ENCODE measurements at regions not wholly inside any gene's neighbourhood (a gene's known extent, or its start where the extent isn't known, plus 50 kb on each side); places are given as distances from the start of the nearest gene placed in this dataset.

DNA sequence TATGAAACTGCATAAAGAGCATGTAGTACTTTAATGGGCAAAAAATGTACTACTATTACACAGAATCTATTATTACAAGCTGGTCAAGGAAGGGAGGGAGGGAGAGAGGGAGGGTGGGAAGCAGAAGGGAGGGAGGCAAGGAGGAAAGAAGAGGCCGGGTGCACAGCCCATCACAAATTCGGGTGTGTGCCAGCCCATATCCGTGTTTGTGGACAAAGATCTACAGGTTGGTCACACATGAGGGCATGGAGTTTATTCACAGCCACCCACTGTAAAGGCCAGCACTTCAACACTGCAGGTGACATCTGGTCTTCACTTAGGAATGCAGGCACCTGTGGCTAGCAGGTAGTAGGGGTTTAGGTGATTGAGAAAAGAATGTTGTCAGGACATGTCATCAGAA lies 352.5 kb upstream of the NBEA start:
- Histone ChIP-seq H3K9ac (ENCODE audit: low read depth in 1 of 2, low read length in 2 of 2) (no peak overlapping the region), H3K4me3 (ENCODE audit: low read length in 2 of 2) (no peak overlapping the region), H3K4me1 (ENCODE audit: control insufficient read depth in 2 of 2, insufficient read depth in 2 of 2, low read length in 2 of 2) (no peaks in the 10 kb centered on the region), H3K36me3 (ENCODE audit: control insufficient read depth in 2 of 2, insufficient read depth in 2 of 2, low read length in 2 of 2) (no peaks in the 10 kb centered on the region), H3K9me3 (ENCODE audit: control insufficient read depth in 2 of 2, low read length in 2 of 2) (no peaks in the 10 kb centered on the region), H3K27ac (ENCODE audit: low read depth in 2 of 2, low read length in 2 of 2) (no peak overlapping the region), H3K27me3 (ENCODE audit: control insufficient read depth in 2 of 2, insufficient read depth in 2 of 2, low read length in 2 of 2) (no peaks in the 10 kb centered on the region)

GRCh38 chr13:34591129-34591528 lies 350.9 kb upstream of the NBEA start:
- Histone ChIP-seq H3K9ac (ENCODE audit: low read depth in 1 of 2, low read length in 2 of 2) (no peak overlapping the region), H3K36me3 (ENCODE audit: control insufficient read depth in 2 of 2, insufficient read depth in 2 of 2, low read length in 2 of 2) (no peaks in the 10 kb centered on the region), H3K4me1 (ENCODE audit: control insufficient read depth in 2 of 2, insufficient read depth in 2 of 2, low read length in 2 of 2) (no peaks in the 10 kb centered on the region), H3K9me3 (ENCODE audit: control insufficient read depth in 2 of 2, low read length in 2 of 2) (no peaks in the 10 kb centered on the region), H3K27ac (ENCODE audit: low read depth in 2 of 2, low read length in 2 of 2) (no peak overlapping the region), H3K4me3 (ENCODE audit: low read length in 2 of 2) (no peak overlapping the region), H3K27me3 (ENCODE audit: control insufficient read depth in 2 of 2, insufficient read depth in 2 of 2, low read length in 2 of 2) (no peaks in the 10 kb centered on the region)

DNA sequence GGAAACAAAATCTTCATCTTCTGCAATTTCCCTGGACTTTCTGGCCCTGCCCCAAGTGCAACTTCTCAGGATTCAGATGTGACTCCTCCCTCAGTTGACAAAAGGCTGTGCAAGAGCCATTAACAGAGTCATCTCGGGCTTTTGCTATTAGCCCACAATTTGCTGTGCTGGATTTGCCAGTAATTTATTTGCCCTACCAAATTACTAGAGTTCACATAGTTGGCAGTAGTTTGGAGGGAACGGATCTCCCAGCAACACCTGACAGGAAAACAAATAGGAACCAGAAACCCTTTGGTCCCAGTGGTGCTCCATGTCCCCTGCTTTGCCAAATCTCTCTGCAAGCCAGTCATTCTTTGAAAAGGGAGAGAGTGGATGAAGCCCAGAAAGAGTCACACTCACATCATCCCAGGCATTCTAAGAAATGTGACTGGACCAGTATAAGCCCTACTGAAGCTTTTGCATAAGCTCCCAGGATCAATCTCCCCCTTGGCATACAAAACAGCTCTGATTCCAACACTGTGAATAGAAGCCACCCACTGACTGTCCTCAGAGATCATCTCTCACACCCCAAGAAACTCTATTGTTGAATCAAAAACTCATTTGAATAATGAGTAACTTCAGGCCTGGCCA lies 350.1 kb upstream of the NBEA start:
- Histone ChIP-seq H3K9ac (ENCODE audit: low read depth in 1 of 2, low read length in 2 of 2) (no peak overlapping the region), H3K36me3 (ENCODE audit: control insufficient read depth in 2 of 2, insufficient read depth in 2 of 2, low read length in 2 of 2) (no peaks in the 10 kb centered on the region), H3K27ac (ENCODE audit: low read depth in 2 of 2, low read length in 2 of 2) (no peak overlapping the region), H3K27me3 (ENCODE audit: control insufficient read depth in 2 of 2, insufficient read depth in 2 of 2, low read length in 2 of 2) (no peaks in the 10 kb centered on the region), H3K4me1 (ENCODE audit: control insufficient read depth in 2 of 2, insufficient read depth in 2 of 2, low read length in 2 of 2) (no peaks in the 10 kb centered on the region), H3K4me3 (ENCODE audit: low read length in 2 of 2) (no peak overlapping the region), H3K9me3 (ENCODE audit: control insufficient read depth in 2 of 2, low read length in 2 of 2) (no peaks in the 10 kb centered on the region)

- no peak overlapping the region for H3K4me3 ChIP-seq (ENCODE audit: low read length in 2 of 2)
Measured at GRCh38 chr13:34593658-34594057, 348.4 kb upstream of the NBEA start.

DNA sequence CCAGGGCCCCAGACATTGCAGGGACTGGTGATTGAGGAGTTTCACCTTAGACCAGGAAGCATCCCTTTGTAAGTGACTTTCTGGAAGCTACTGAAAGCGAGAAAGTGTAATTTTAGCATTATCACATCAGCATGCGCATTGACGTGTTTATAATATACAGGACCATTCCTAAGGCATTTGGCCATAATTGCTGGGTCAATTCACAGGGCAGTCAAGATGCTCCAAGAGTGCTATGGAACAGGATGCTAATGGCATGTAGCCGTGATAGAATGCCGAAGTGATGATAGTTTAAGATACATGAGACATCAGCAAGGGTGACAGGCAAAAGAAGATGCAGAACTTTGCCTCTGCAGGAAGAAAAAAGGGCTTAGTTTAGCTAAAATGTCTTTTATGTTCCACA lies 347.6 kb upstream of the NBEA start:
- no peak overlapping the region for H3K4me3 ChIP-seq (ENCODE audit: low read length in 2 of 2)
- H3K27ac ChIP-seq (ENCODE audit: low read depth in 2 of 2, low read length in 2 of 2), result no peak overlapping the region
- H3K4me1 ChIP-seq (ENCODE audit: control insufficient read depth in 2 of 2, insufficient read depth in 2 of 2, low read length in 2 of 2), result no peaks in the 10 kb centered on the region
- no peaks in the 10 kb centered on the region for H3K27me3 ChIP-seq (ENCODE audit: control insufficient read depth in 2 of 2, insufficient read depth in 2 of 2, low read length in 2 of 2)
- no peaks in the 10 kb centered on the region for H3K9me3 ChIP-seq (ENCODE audit: control insufficient read depth in 2 of 2, low read length in 2 of 2)
- H3K9ac ChIP-seq (ENCODE audit: low read depth in 1 of 2, low read length in 2 of 2), result no peak overlapping the region
- no peaks in the 10 kb centered on the region for H3K36me3 ChIP-seq (ENCODE audit: control insufficient read depth in 2 of 2, insufficient read depth in 2 of 2, low read length in 2 of 2)

More at GRCh38 chr13:34593658-34594057, 348.4 kb upstream of the NBEA start:
- no peak overlapping the region for H3K27ac ChIP-seq (ENCODE audit: low read depth in 2 of 2, low read length in 2 of 2)
- H3K4me1 ChIP-seq (ENCODE audit: control insufficient read depth in 2 of 2, insufficient read depth in 2 of 2, low read length in 2 of 2), result no peaks in the 10 kb centered on the region
- no peaks in the 10 kb centered on the region for H3K27me3 ChIP-seq (ENCODE audit: control insufficient read depth in 2 of 2, insufficient read depth in 2 of 2, low read length in 2 of 2)
- H3K36me3 ChIP-seq (ENCODE audit: control insufficient read depth in 2 of 2, insufficient read depth in 2 of 2, low read length in 2 of 2), result no peaks in the 10 kb centered on the region
- no peak overlapping the region for H3K9ac ChIP-seq (ENCODE audit: low read depth in 1 of 2, low read length in 2 of 2)
- no peaks in the 10 kb centered on the region for H3K9me3 ChIP-seq (ENCODE audit: control insufficient read depth in 2 of 2, low read length in 2 of 2)

- Histone ChIP-seq H3K9me3 (ENCODE audit: control insufficient read depth in 2 of 2, low read length in 2 of 2) (no peaks in the 10 kb centered on the region), H3K27me3 (ENCODE audit: control insufficient read depth in 2 of 2, insufficient read depth in 2 of 2, low read length in 2 of 2) (no peaks in the 10 kb centered on the region), H3K4me1 (ENCODE audit: control insufficient read depth in 2 of 2, insufficient read depth in 2 of 2, low read length in 2 of 2) (no peaks in the 10 kb centered on the region), H3K4me3 (ENCODE audit: low read length in 2 of 2) (no peak overlapping the region), H3K27ac (ENCODE audit: low read depth in 2 of 2, low read length in 2 of 2) (no peak overlapping the region), H3K36me3 (ENCODE audit: control insufficient read depth in 2 of 2, insufficient read depth in 2 of 2, low read length in 2 of 2) (no peaks in the 10 kb centered on the region), H3K9ac (ENCODE audit: low read depth in 1 of 2, low read length in 2 of 2) (no peak overlapping the region)
Measured at GRCh38 chr13:34608331-34608730, 333.7 kb upstream of the NBEA start.

DNA sequence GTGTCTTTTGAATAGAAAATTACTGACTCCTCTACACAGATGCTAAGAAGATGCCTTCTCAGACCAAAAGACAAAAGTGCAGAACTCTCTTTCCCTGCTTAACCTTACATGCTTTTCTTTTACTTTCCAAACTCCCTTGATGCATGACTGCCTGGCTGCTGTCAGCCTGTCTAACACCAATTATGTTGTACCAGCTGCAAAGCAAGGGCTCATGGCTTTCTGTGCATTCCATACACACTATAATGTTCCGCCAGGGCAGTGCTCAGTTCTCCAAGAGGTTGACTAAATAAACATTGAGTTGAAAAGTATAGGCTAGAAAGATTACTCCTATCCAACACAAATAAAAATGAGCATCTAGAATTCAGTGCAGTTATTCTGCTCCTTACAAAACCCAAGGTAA lies 330.4 kb upstream of the NBEA start:
- Histone ChIP-seq H3K27ac (ENCODE audit: low read depth in 2 of 2, low read length in 2 of 2) (no peak overlapping the region), H3K27me3 (ENCODE audit: control insufficient read depth in 2 of 2, insufficient read depth in 2 of 2, low read length in 2 of 2) (no peaks in the 10 kb centered on the region), H3K4me1 (ENCODE audit: control insufficient read depth in 2 of 2, insufficient read depth in 2 of 2, low read length in 2 of 2) (no peaks in the 10 kb centered on the region), H3K4me3 (ENCODE audit: low read length in 2 of 2) (no peak overlapping the region), H3K36me3 (ENCODE audit: control insufficient read depth in 2 of 2, insufficient read depth in 2 of 2, low read length in 2 of 2) (no peaks in the 10 kb centered on the region), H3K9me3 (ENCODE audit: control insufficient read depth in 2 of 2, low read length in 2 of 2) (no peaks in the 10 kb centered on the region), H3K9ac (ENCODE audit: low read depth in 1 of 2, low read length in 2 of 2) (no peak overlapping the region)

DNA sequence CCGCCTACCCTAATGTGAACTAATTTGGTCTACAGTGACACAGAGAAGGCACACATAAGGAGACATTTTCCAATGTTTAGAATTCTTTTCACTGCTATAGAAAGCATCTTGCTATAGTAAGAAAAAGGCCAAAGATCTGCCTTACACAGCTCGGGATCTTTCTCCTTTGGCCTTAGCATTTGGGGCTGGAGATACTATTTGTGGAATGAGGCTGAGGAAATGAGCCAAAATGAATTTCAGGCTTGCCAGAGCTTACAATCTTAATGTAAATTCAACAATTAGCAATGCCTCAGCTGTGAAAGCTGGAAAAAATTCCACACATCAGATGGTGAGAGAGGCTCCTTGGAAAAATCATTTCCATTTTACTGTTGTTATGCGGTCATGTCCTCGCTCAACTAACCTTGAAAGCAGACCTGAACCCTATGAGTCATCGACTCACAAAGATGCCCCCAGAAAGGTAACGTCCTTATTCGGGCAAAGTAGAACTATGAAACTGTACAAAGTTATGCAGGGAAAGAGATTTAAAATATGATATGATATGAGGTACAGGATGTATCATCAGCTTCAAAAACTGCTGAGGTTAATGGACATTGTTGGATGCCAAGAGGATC lies 324.5 kb upstream of the NBEA start:
- Histone ChIP-seq H3K27ac (ENCODE audit: low read depth in 2 of 2, low read length in 2 of 2) (no peak overlapping the region), H3K27me3 (ENCODE audit: control insufficient read depth in 2 of 2, insufficient read depth in 2 of 2, low read length in 2 of 2) (no peaks in the 10 kb centered on the region), H3K36me3 (ENCODE audit: control insufficient read depth in 2 of 2, insufficient read depth in 2 of 2, low read length in 2 of 2) (no peaks in the 10 kb centered on the region), H3K9me3 (ENCODE audit: control insufficient read depth in 2 of 2, low read length in 2 of 2) (no peaks in the 10 kb centered on the region), H3K4me1 (ENCODE audit: control insufficient read depth in 2 of 2, insufficient read depth in 2 of 2, low read length in 2 of 2) (no peaks in the 10 kb centered on the region), H3K4me3 (ENCODE audit: low read length in 2 of 2) (no peak overlapping the region), H3K9ac (ENCODE audit: low read depth in 1 of 2, low read length in 2 of 2) (no peak overlapping the region)

DNA sequence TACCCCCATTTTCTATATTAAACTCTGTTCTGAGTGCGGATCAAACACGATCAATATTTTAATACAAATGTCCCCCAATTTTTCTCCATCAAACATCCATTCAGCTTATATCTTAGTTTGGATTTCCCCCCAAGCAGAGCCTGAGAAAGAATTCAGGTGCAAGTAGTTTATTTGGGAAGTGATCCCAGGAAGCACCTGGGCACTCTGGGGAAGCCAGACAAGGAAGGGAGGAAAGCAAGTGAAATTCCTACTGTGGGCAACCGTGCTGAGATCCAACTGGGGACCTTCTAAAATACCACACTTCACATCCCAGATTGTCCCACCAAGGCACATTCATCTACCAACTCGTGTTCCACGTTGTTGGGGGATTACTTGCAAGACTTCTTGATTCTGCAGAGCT lies 323.4 kb upstream of the NBEA start:
- Histone ChIP-seq H3K27me3 (ENCODE audit: control insufficient read depth in 2 of 2, insufficient read depth in 2 of 2, low read length in 2 of 2) (no peaks in the 10 kb centered on the region), H3K36me3 (ENCODE audit: control insufficient read depth in 2 of 2, insufficient read depth in 2 of 2, low read length in 2 of 2) (no peaks in the 10 kb centered on the region)

DNA sequence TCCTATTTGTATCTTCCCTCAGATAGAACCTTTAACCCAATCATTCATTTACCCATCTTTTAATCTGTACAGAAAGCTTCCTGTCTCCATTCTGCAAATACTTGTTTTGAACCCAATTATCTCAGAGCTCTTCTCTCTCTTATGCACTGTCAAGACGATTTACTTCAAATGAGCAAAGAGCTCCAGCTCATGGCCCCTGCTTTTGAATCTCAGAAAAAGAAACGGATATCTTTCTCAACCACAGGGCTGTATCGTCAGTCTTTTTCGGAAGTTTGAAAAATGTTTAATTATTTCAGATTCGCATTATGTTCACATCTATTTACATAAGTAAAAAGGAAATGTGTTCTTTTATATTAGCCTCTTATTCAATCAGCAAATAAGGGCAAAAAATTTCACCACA lies 322.7 kb upstream of the NBEA start:
- Histone ChIP-seq H3K27me3 (ENCODE audit: control insufficient read depth in 2 of 2, insufficient read depth in 2 of 2, low read length in 2 of 2) (no peaks in the 10 kb centered on the region), H3K36me3 (ENCODE audit: control insufficient read depth in 2 of 2, insufficient read depth in 2 of 2, low read length in 2 of 2) (no peaks in the 10 kb centered on the region), H3K9ac (ENCODE audit: low read depth in 1 of 2, low read length in 2 of 2) (no peak overlapping the region), H3K4me3 (ENCODE audit: low read length in 2 of 2) (no peak overlapping the region), H3K9me3 (ENCODE audit: control insufficient read depth in 2 of 2, low read length in 2 of 2) (no peaks in the 10 kb centered on the region), H3K27ac (ENCODE audit: low read depth in 2 of 2, low read length in 2 of 2) (no peak overlapping the region), H3K4me1 (ENCODE audit: control insufficient read depth in 2 of 2, insufficient read depth in 2 of 2, low read length in 2 of 2) (no peaks in the 10 kb centered on the region)

More for the DNA sequence above, 323.4 kb upstream of the NBEA start:
- Histone ChIP-seq H3K4me3 (ENCODE audit: low read length in 2 of 2) (no peak overlapping the region), H3K4me1 (ENCODE audit: control insufficient read depth in 2 of 2, insufficient read depth in 2 of 2, low read length in 2 of 2) (no peaks in the 10 kb centered on the region), H3K9ac (ENCODE audit: low read depth in 1 of 2, low read length in 2 of 2) (no peak overlapping the region), H3K27ac (ENCODE audit: low read depth in 2 of 2, low read length in 2 of 2) (no peak overlapping the region), H3K9me3 (ENCODE audit: control insufficient read depth in 2 of 2, low read length in 2 of 2) (no peaks in the 10 kb centered on the region)

Measured in mucosa of rectum (tissue), 2 donors.